GM12873 (cell line): ENCODE measurements at regions not wholly inside any gene's neighbourhood (a gene's known extent, or its start where the extent isn't known, plus 50 kb on each side); places are given as distances from the start of the nearest gene placed in this dataset.

Experiments used
- CTCF ChIP-seq: IDR thresholded peaks from 2 replicates; pipeline ENCODE4 v1.5.1; 2012; ENCODE audit warnings: low read depth, mild to moderate bottlenecking, moderate library complexity, low read length, control low read depth; ENCODE audit not compliant: insufficient read depth; ENCODE audit errors: missing control alignments

- no peak for TF ChIP-seq CTCF
Observed at GRCh38 chr3:159655202-159655601, 333.4 kb upstream of the IL12A start.

GRCh38 chr3:159657176-159657575, 331.5 kb upstream of the IL12A start:
- TF ChIP-seq CTCF = no peak

- TF ChIP-seq CTCF = no peak
Observed at GRCh38 chr3:159657629-159658028, 331.0 kb upstream of the IL12A start.

- TF ChIP-seq CTCF = no peak
Observed at GRCh38 chr3:159660326-159660725, 328.3 kb upstream of the IL12A start.

GRCh38 chr3:159660901-159661300, 327.7 kb upstream of the IL12A start:
- TF ChIP-seq CTCF = no peak

GRCh38 chr3:159662549-159662948, 326.1 kb upstream of the IL12A start:
- TF ChIP-seq CTCF = no peak

- TF ChIP-seq CTCF = no peak
Observed at GRCh38 chr3:159664006-159664405, 324.6 kb upstream of the IL12A start.
